B cell (primary cell): ENCODE measurements at regions not wholly inside any gene's neighbourhood (a gene's known extent, or its start where the extent isn't known, plus 50 kb on each side); places are given as distances from the start of the nearest gene placed in this dataset.

Source experiments
- ATAC-seq: fragments of 200-7000 bp; cut with Tn5 transposase; one replicate; pipeline ENCODE4 v1.10.0; 2021; ENCODE audit warnings: low read depth, mild to moderate bottlenecking, moderate number of reproducible peaks, moderate library complexity
- CTCF ChIA-PET: fragments of 350-600 bp; sonication (Branson Sonifier 250); formaldehyde crosslinking; loops from one replicate; lab custom pipeline; 2021; ENCODE audit warnings: antibody characterized with exemption, inconsistent platforms; lab: Charles Lee
- POLR2A ChIA-PET: fragments of 350-600 bp; sonication (Branson Sonifier 250); formaldehyde crosslinking; loops from one replicate; lab custom pipeline; 2021; ENCODE audit warnings: antibody characterized with exemption; lab: Charles Lee
- DNase-seq: peaks from one replicate; pipeline ENCODE4 v3.0.0; 2013
- H2AFZ ChIP-seq: 2 replicates; pipeline ENCODE4 v1.6.1; 2012; ENCODE audit warnings: mild to moderate bottlenecking, low read depth, low read length; ENCODE audit not compliant: insufficient read depth, poor library complexity, severe bottlenecking
- H3K27ac ChIP-seq, 2 donors: 1 replicate in 1 of 2; 2 replicates in 1 of 2; pipeline ENCODE4 v1.5.1; 2012 to 2013; ENCODE audit warnings: low read length in 2 of 2, mild to moderate bottlenecking in 2 of 2, moderate library complexity in 1 of 2
- H3K27me3 ChIP-seq, 4 experiments: fragments of 200-600 bp in 1 of 4; sonication (generic) in 1 of 4; replicated peaks in 1 of 4; 1 replicate in 2 of 4; 2 replicates in 2 of 4; pipeline versions ENCODE4 v1.6.1 to v1.7.0; 2013 to 2016; ENCODE audit warnings: low read length in 3 of 4, mild to moderate bottlenecking in 2 of 4, mixed read lengths in 1 of 4, moderate library complexity in 1 of 4; ENCODE audit not compliant: insufficient read depth in 4 of 4, control insufficient read depth in 3 of 4; ENCODE audit errors: control extremely low read depth in 1 of 4
- H3K36me3 ChIP-seq, 2 experiments: replicated peaks in 1 of 2; 1 replicate in 1 of 2; 2 replicates in 1 of 2; pipeline versions ENCODE4 v1.6.1 to v1.7.1; 2013; ENCODE audit warnings: low read length in 1 of 2; ENCODE audit not compliant: insufficient read depth in 2 of 2, control insufficient read depth in 1 of 2; ENCODE audit errors: control extremely low read depth in 1 of 2, extremely low read depth in 1 of 2
- H3K4me1 ChIP-seq, 2 donors: fragments of 200-600 bp in 1 of 2; sonication (generic) in 1 of 2; 1 replicate in 1 of 2; 2 replicates in 1 of 2; pipeline versions ENCODE4 v1.5.1 to v1.6.1; 2013 to 2017; ENCODE audit warnings: low read length in 2 of 2; ENCODE audit not compliant: control insufficient read depth in 2 of 2, insufficient read depth in 2 of 2
- H3K4me2 ChIP-seq: replicated peaks from 2 replicates; pipeline ENCODE3; 2012; ENCODE audit warnings: mild to moderate bottlenecking, low read depth, low read length; ENCODE audit not compliant: poor library complexity, severe bottlenecking
- H3K4me3 ChIP-seq, 5 experiments: fragments of 200-600 bp in 1 of 5; sonication (generic) in 1 of 5; 1 replicate in 3 of 5; 2 replicates in 2 of 5; pipeline versions ENCODE4 v1.5.1 to v1.7.0; 2011 to 2016; ENCODE audit warnings: low read length in 4 of 5, mild to moderate bottlenecking in 4 of 5, low read depth in 2 of 5, control low read depth in 1 of 5, moderate library complexity in 1 of 5; ENCODE audit not compliant: insufficient read depth in 1 of 5; ENCODE audit errors: control extremely low read depth in 1 of 5, extremely low read depth in 1 of 5
- H3K79me2 ChIP-seq: fragments of 200-600 bp; sonication (generic); one replicate; pipeline ENCODE4 v1.6.0; 2016; ENCODE audit warnings: low read length; ENCODE audit not compliant: control insufficient read depth, insufficient read depth
- H3K9ac ChIP-seq: fragments of 200-600 bp; sonication (generic); 2 replicates; pipeline ENCODE4 v1.6.1; 2017; ENCODE audit warnings: mild to moderate bottlenecking, low read length, moderate library complexity
- H3K9me3 ChIP-seq, 3 donors: one replicate each; pipeline versions ENCODE4 v1.6.1 to v1.7.1; 2013; ENCODE audit warnings: low read length in 2 of 3; ENCODE audit not compliant: control insufficient read depth in 2 of 3, insufficient read depth in 1 of 3; ENCODE audit errors: control extremely low read depth in 1 of 3
- H4K20me1 ChIP-seq: 2 replicates; pipeline ENCODE4 v1.6.0; 2012; ENCODE audit warnings: mild to moderate bottlenecking, low read length; ENCODE audit not compliant: insufficient read depth, control insufficient read depth, poor library complexity, severe bottlenecking
- H3K27ac Mint-ChIP-seq: one replicate; pipeline ENCODE4 v1.8.0; 2021; ENCODE audit warnings: mixed read lengths
- H3K27me3 Mint-ChIP-seq: one replicate; pipeline ENCODE4 v1.8.0; 2021; ENCODE audit warnings: mixed read lengths
- H3K4me1 Mint-ChIP-seq: one replicate; pipeline ENCODE4 v1.8.0; 2021; ENCODE audit warnings: mixed read lengths
- H3K4me3 Mint-ChIP-seq: one replicate; pipeline ENCODE4 v1.8.0; 2021; ENCODE audit warnings: mixed read lengths
- H3K9me3 Mint-ChIP-seq: one replicate; pipeline ENCODE4 v1.8.0; 2022; ENCODE audit warnings: mixed read lengths; ENCODE audit not compliant: insufficient read depth
- EZH2 ChIP-seq: IDR thresholded peaks from 2 replicates; pipeline ENCODE4 v1.6.1; 2012; ENCODE audit warnings: borderline replicate concordance, low read depth, mild to moderate bottlenecking, moderate library complexity, low read length; ENCODE audit not compliant: insufficient read depth, poor library complexity, severe bottlenecking
- WGBS: methylation state at CpG from one replicate; pipeline ENCODE4 v1.1.5; 2013; ENCODE audit warnings: missing lambda C conversion rate; ENCODE audit not compliant: insufficient coverage; 5-methylcytosine and 5-hydroxymethylcytosine counted together
- intact Hi-C: fragments of 100-400 bp; cut with micrococcal nuclease; formaldehyde crosslinking; loops from one replicate; pipeline ENCODE4 v1.10.0; 2022
- TF ChIP-seq, protein P1 (sequence below): fragments of 200-600 bp; IDR thresholded peaks from one replicate; pipeline ENCODE4 v1.8.0; 2022; ENCODE audit warnings: antibody characterized with exemption, mild to moderate bottlenecking

DNA sequence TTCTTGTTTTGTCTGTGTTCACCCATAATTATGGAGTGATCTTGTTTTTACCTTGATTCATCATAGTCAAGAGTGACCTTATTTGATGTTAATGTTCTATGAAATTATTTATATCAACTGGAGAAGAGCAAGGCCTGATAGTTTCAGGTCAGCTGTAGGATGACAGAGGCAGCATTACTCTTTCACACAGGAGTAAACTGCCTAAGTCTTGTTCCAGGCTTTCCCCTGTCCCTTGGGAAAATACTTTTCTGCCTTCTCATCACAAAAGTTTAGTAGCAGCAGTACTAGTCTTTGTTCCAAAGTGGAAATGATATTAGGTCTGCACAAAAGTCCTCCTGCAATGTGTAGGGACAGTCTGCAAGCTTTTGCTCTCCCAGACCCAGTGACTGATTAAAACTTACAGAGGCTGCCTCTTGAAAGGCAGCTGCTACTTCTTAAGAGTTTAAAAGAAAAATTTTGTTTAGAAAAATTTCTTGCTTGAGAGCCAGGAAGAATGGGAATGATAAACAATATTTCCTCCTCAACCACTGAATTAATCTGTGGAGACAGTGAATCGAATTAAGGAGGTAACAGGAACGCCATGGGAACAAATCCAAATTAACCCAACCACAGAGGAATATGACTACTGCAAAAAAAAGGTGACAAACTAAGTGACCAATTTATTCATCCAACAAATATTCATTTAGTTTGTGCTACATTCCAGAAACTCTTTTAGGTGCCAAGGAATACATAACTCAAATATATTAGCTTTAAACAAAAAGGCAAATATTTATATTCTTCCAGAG, 991.4 kb upstream of the PABPC4L start:
- Histone ChIP-seq H3K36me3 (no peaks in the 10 kb centered on the region), H3K79me2 (no peaks in the 10 kb centered on the region), H3K9me3 (peaks cover 0 to 6% (median 0%) of the 10 kb centered on the region in 3 donors), H3K27ac (no peak overlapping the region), H3K9ac (no peak overlapping the region), H3K4me3 (no peak overlapping the region), H2AFZ (no peak overlapping the region), H3K27me3 (no peaks in the 10 kb centered on the region), H4K20me1 (no peaks in the 10 kb centered on the region), H3K4me2 (no peak overlapping the region), H3K4me1 (no peaks in the 10 kb centered on the region)
- H3K4me1 Mint-ChIP-seq = no peaks in the 10 kb centered on the region
- H3K27me3 Mint-ChIP-seq = no peaks in the 10 kb centered on the region
- no CpG with 5 or more reads among the region's 2 CpGs for WGBS
- H3K27ac Mint-ChIP-seq = no peak overlapping the region
- ChIA-PET CTCF (no interaction called here), POLR2A (no interaction called here)
- no peak overlapping the region for H3K4me3 Mint-ChIP-seq
- intact Hi-C loops = no loop called here
- ATAC-seq (no peak), DNase-seq (no peak)
- TF ChIP-seq, protein P1, sequence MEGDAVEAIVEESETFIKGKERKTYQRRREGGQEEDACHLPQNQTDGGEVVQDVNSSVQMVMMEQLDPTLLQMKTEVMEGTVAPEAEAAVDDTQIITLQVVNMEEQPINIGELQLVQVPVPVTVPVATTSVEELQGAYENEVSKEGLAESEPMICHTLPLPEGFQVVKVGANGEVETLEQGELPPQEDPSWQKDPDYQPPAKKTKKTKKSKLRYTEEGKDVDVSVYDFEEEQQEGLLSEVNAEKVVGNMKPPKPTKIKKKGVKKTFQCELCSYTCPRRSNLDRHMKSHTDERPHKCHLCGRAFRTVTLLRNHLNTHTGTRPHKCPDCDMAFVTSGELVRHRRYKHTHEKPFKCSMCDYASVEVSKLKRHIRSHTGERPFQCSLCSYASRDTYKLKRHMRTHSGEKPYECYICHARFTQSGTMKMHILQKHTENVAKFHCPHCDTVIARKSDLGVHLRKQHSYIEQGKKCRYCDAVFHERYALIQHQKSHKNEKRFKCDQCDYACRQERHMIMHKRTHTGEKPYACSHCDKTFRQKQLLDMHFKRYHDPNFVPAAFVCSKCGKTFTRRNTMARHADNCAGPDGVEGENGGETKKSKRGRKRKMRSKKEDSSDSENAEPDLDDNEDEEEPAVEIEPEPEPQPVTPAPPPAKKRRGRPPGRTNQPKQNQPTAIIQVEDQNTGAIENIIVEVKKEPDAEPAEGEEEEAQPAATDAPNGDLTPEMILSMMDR = no peak
- H3K9me3 Mint-ChIP-seq = no peaks in the 10 kb centered on the region

DNA sequence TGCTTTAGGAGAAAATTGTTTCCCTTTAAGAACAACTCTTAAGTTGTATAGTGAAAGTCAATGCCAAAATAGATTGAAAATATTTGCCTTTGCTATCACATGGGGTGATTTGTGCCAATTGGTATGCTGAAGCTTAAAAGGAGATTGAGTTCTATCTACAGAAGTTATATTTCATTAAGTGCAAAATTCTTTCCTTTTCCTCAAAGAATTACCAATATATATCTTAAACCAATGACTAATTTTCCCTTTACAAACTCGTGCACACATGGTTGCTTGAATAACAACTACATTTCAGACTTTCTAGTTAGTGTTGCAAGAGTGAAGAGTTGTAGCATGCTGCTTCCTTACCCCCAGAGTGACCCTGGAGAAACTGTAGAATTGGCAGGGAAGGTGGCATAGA, 990.0 kb upstream of the PABPC4L start:
- Mint-ChIP-seq H3K27me3 (no peaks in the 10 kb centered on the region), H3K27ac (no peak overlapping the region), H3K4me1 (no peaks in the 10 kb centered on the region), H3K4me3 (no peak overlapping the region), H3K9me3 (no peaks in the 10 kb centered on the region)
- TF ChIP-seq, protein P1 = no peak
- no peak for TF ChIP-seq EZH2
- intact Hi-C loops = no loop called here
- Histone ChIP-seq H3K4me3 (no peak overlapping the region), H3K79me2 (no peaks in the 10 kb centered on the region), H3K4me2 (no peak overlapping the region), H2AFZ (no peak overlapping the region), H3K27ac (no peak overlapping the region), H3K27me3 (no peaks in the 10 kb centered on the region), H3K9ac (no peak overlapping the region), H3K36me3 (no peaks in the 10 kb centered on the region), H3K4me1 (no peaks in the 10 kb centered on the region), H3K9me3 (peaks cover 0 to 6% (median 0%) of the 10 kb centered on the region in 3 donors), H4K20me1 (no peaks in the 10 kb centered on the region)
- no CpG with 5 or more reads among the region's 1 CpG for WGBS
- no peak for DNase-seq
- ChIA-PET CTCF (no interaction called here), POLR2A (no interaction called here)
- no peak for ATAC-seq
